RWPE1 (cell line): ENCODE measurements at regions not wholly inside any gene's neighbourhood (a gene's known extent, or its start where the extent isn't known, plus 50 kb on each side); places are given as distances from the start of the nearest gene placed in this dataset.
"Not testable (repeated sequence)": the region's sequence is repeated elsewhere in the genome, so short reads cannot be mapped to it uniquely, and the experiment has no call there.

ENCODE experiments used
- CTCF ChIA-PET: fragments of 350-600 bp; sonication (Branson Sonifier 250); formaldehyde crosslinking; extraction: SDS; loops from one replicate; lab custom pipeline; 2021; lab: Yijun Ruan, JAX
- POLR2A ChIA-PET: fragments of 400-600 bp; formaldehyde crosslinking; extraction: SDS; loops from one replicate; lab custom pipeline; 2020; ENCODE audit warnings: antibody characterized with exemption; ENCODE audit not compliant: low non-redundant PET; lab: Yijun Ruan, JAX
- DNase-seq: peaks from one replicate; pipeline ENCODE4 v3.0.0; 2012; ENCODE audit warnings: low spot score
- H3K27ac ChIP-seq: fragments of 450-650 bp; 2 replicates; pipeline ENCODE4 v1.5.1; 2017
- CTCF ChIP-seq: fragments of 450-650 bp; conservative IDR thresholded peaks from 2 replicates; pipeline ENCODE4 v1.5.1; 2017; ENCODE audit warnings: low read depth, mild to moderate bottlenecking

DNA sequence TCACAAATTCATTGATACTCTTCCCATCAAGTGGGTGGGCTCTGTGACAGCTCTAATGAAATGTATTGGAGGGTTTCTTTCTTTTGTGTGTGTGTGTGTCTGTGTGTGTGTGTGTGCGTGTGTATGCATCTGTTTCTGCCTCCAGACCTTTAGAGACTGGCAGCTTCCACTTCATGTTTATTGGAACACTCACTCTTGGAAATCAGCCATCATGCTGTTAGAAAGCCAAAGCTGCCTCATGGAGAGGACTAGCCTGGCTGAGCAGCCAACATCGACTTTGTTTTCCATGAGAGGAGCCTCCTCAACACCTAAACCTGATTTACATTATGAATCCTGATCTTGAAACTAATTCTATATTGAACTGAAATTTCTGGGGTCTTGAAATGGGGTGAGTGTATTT is 128.5 kb upstream of the FAM174A start:
- H3K27ac ChIP-seq, result no peak overlapping the region
- POLR2A ChIA-PET, result no interaction called here
- TF ChIP-seq CTCF, result no peak
- no peak for DNase-seq
- CTCF ChIA-PET, result interaction anchor here (0.6 to 1.0 kb wide), 2 partner anchors 24 to 1302 kb away, joined by 3 to 4 read pairs; no protein-coding TSS in a partner anchor

DNA sequence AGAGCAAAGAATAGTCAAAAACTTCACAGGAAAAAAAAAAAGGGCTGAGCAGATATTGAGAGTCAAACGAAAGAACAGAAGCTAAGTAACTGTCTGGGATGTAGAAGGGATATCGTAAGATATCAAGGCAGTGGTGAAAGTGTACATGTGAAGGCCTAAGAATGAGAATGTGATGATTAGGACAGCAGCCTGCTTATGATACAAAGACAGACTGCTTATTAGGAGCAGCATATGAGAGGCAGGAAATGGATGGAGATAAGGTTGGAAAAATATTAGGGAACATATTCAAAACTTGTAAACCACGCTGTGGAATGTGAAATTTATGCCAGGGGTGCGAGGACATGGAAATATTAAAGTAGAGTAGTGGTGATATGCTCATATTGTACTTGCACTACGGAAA is 133.1 kb upstream of the FAM174A start:
- POLR2A ChIA-PET, result no interaction called here
- no peak for TF ChIP-seq CTCF
- H3K27ac ChIP-seq, result no peak overlapping the region
- no peak for DNase-seq
- CTCF ChIA-PET, result interaction anchor here (0.5 to 0.6 kb wide), 3 partner anchors 940 to 1974 kb away, joined by 3 to 5 read pairs (median 3); no protein-coding TSS in a partner anchor

DNA sequence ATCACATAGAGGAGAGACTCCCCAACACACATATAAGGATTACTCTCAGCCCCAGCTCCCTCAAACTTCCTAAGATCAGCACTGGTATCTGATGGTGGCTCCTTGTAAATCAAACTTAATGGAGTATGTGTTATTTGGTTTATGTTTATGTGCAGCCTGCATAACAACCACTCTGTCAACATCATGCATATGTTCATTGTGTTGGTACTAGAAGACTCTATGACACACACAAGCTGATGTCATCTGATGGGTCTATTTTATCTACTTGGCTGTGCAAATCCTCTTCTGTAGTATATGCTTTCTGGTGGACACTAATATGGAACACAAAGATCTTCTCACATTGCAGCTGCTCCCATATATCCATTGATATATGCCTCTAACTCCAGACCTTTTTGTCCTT is 134.0 kb upstream of the FAM174A start:
- no peak for DNase-seq
- POLR2A ChIA-PET, result no interaction called here
- TF ChIP-seq CTCF, result no peak
- H3K27ac ChIP-seq, result no peak overlapping the region
- CTCF ChIA-PET, result interaction anchor here (0.6 kb wide), 2 partner anchors 827 to 966 kb away, joined by 3 read pairs; no protein-coding TSS in a partner anchor

- POLR2A ChIA-PET, H3K27ac ChIP-seq, DNase-seq, CTCF ChIA-PET: not testable (repeated sequence)
Observed at GRCh38 chr5:100398815-100399214, 136.4 kb upstream of the FAM174A start.

DNA sequence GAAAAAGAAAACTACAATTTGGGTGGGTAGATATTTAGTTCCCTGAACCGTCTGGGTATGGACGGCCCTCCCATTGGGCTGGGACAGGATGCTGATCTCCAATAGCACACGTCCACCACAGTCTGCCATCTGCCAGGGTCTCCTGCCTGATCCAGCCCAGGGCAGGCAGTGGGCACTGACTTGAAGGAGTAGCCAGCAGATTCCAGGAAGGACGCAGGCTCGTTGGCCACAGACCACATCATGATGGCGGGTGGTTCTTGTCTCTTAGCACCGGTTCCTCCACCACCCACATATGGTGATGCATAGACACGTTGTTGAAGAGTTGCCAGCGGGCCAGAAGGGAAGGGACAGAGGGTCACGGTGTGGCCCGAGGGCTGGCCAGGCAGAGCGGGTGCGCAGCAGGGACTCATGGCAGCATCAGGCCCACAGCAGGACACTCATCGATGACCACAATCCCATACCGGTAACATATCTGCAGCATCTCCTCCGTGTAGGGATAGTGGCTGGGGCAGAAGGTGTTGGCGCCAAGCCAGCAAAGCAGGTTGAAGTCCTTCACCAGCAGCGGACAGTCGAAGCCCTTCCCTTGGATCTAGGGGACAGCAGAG is 155.8 kb upstream of the FAM174A start:
- H3K27ac ChIP-seq, POLR2A ChIA-PET, CTCF ChIA-PET, DNase-seq: not testable (repeated sequence)

GRCh38 chr5:100364757-100365478 is 170.3 kb upstream of the FAM174A start:
- H3K27ac ChIP-seq, POLR2A ChIA-PET, DNase-seq, CTCF ChIA-PET: not testable (repeated sequence)

GRCh38 chr5:100364343-100364742 is 170.8 kb upstream of the FAM174A start:
- CTCF ChIA-PET, POLR2A ChIA-PET, H3K27ac ChIP-seq, DNase-seq: not testable (repeated sequence)

- H3K27ac ChIP-seq, POLR2A ChIA-PET, CTCF ChIA-PET, DNase-seq: not testable (repeated sequence)
Observed at GRCh38 chr5:100359998-100360397, 175.2 kb upstream of the FAM174A start.

GRCh38 chr5:100346269-100346668 is 188.9 kb upstream of the FAM174A start:
- H3K27ac ChIP-seq, DNase-seq, POLR2A ChIA-PET, CTCF ChIA-PET: not testable (repeated sequence)

- H3K27ac ChIP-seq, CTCF ChIA-PET, POLR2A ChIA-PET, DNase-seq: not testable (repeated sequence)
Observed at GRCh38 chr5:100341485-100341884, 193.7 kb upstream of the FAM174A start.
